GM23248 (cell line): ENCODE measurements at regions not wholly inside any gene's neighbourhood (a gene's known extent, or its start where the extent isn't known, plus 50 kb on each side); places are given as distances from the start of the nearest gene placed in this dataset.

Experiments
- EZH2 ChIP-seq: fragments of 200-600 bp; sonication (generic); IDR thresholded peaks from 2 replicates; pipeline ENCODE4 v1.6.1; 2018; ENCODE audit warnings: antibody characterized with exemption, mild to moderate bottlenecking; ENCODE audit not compliant: insufficient read depth, poor library complexity, severe bottlenecking
- EZH2phosphoT487 ChIP-seq: fragments of 200-600 bp; sonication (generic); IDR thresholded peaks from 2 replicates; pipeline ENCODE4 v1.6.1; 2018; ENCODE audit warnings: antibody characterized with exemption, moderate library complexity, mild to moderate bottlenecking, low read depth; ENCODE audit not compliant: insufficient read depth

- TF ChIP-seq EZH2: no peak
- no peak for TF ChIP-seq EZH2phosphoT487
Measured at GRCh38 chr5:117186751-117187150, 612.1 kb upstream of the SEMA6A start.
